LNCAP (cell line): ENCODE measurements at regions not wholly inside any gene's neighbourhood (a gene's known extent, or its start where the extent isn't known, plus 50 kb on each side); places are given as distances from the start of the nearest gene placed in this dataset.

Experiments
- TF ChIP-seq, protein P1 (sequence below): fragments of 450-650 bp; IDR thresholded peaks from 2 replicates; pipeline ENCODE4 v1.5.1; 2017; ENCODE audit warnings: mild to moderate bottlenecking

- TF ChIP-seq, protein P1, sequence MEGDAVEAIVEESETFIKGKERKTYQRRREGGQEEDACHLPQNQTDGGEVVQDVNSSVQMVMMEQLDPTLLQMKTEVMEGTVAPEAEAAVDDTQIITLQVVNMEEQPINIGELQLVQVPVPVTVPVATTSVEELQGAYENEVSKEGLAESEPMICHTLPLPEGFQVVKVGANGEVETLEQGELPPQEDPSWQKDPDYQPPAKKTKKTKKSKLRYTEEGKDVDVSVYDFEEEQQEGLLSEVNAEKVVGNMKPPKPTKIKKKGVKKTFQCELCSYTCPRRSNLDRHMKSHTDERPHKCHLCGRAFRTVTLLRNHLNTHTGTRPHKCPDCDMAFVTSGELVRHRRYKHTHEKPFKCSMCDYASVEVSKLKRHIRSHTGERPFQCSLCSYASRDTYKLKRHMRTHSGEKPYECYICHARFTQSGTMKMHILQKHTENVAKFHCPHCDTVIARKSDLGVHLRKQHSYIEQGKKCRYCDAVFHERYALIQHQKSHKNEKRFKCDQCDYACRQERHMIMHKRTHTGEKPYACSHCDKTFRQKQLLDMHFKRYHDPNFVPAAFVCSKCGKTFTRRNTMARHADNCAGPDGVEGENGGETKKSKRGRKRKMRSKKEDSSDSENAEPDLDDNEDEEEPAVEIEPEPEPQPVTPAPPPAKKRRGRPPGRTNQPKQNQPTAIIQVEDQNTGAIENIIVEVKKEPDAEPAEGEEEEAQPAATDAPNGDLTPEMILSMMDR, result no peak
Observed at GRCh38 chr14:81765651-81766275, 232.1 kb upstream of the SEL1L start.

DNA sequence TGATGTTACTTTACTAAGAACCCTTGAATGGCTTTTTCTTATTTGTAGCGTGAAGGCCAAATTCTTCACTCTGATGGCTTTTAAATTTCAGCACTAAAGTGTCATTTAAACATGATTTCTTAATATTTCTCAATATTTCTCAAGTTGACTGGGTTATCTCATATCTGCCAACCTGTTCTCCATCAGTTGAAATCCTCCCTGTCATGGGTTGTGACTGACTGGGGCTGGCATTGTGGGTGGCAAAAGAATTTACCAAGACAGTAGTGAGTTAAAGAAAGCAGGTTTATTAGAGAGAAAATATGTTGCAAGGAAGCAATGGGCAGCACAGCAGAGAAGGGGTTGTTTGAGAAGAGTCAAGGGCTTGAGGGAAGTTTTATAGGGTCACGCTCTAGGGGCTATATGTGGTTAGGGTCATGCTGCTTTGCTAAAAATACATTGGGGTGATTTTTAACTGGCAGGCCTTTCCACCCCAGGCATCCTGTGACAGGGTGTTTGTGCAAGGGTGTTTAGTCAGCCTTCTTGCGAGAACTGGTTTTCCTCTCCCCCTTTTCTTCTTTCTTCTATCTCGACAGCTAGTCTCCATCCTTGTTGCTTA, 232.8 kb upstream of the SEL1L start:
- TF ChIP-seq, protein P1, result no peak

- TF ChIP-seq, protein P1, result no peak
Observed at GRCh38 chr14:81767266-81767995, 233.8 kb upstream of the SEL1L start.

DNA sequence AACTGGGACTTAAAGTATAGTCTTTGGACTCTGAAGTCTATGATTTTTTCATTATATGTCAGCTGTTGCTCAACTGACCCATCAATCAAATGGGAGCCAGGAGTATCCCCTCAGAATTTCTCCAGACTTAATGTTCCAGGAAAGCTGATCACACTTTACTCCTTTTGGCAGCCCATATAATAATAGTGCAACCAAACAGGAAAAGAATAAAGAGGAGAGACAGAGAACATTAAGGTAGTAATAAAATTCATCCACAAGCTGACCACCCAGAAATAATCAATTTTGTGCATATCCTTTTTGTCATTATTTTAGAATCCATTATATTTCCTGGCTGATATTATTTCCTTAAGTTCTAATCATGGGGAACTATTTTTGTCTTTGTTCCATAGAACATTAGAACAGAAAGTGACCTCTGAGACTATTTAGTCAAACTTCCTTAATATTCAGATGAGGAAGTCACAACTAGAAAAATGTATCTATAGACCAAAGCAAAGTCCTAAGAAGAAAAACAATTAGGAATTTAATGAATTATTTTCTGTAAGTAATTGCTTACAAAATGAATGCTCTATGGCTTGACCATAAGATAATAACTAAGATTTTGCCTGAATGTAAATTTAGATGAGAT, 238.1 kb upstream of the SEL1L start:
- TF ChIP-seq, protein P1, result no peak

DNA sequence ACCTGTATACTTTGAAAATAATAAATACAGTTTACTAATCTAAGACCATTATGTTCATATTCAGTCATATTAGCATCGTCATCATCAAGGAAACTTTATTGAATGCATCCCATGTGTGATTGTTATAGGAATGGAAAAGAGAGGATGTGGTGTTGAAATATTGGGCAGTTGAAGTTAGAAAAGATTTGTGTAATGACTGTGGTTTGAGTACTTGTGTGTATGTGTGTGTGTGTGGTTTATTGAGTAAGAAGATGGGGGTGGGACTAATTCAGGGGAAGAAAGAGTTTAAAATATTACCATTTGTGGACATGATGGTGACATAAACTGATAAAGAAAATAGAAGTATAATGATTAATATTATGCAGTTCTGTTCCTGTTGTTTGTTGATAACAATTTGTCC, 238.7 kb upstream of the SEL1L start:
- TF ChIP-seq, protein P1, result no peak

DNA sequence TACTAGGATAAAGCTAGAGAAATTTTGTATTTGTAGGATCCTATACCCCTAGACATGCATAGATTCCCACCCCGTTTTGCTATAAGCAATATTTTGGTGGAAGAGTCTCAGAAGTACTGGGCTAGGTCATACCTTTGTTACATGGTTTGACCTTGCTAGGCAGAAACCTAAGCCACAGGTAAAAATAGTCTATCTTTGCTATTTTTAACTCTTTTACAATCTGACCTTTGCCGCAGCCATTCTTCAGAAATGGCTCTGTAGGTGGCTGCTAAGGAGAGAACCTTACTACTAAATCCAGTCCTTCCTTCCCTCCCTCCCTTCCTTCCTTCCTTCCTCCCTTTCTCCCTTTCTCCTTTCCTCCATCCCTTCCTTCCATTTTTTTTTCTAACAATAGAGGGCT, 242.9 kb upstream of the SEL1L start:
- TF ChIP-seq, protein P1, result no peak

DNA sequence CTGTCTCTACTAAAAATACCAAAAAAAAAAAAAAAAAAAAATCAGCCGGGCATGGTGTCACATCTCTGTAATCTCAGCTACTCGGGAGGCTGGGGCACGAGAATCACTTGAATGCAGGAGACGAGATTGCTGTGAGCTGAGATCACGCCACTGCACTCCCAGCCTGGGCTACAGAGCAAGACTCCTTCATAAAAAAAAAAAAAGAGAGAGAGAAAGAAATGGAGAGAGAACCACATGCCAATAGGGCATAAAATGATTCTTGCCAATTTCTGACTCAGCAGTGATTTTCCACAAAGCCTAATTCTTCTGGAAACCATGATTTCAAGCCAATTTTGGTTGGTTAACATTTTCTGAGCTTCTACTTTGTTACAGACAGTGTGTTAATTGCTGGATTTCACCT, 250.4 kb upstream of the SEL1L start:
- TF ChIP-seq, protein P1, result no peak
